ENCODE measurements at regions not wholly inside any gene's neighbourhood (a gene's known extent, or its start where the extent isn't known, plus 50 kb on each side); places are given as distances from the start of the nearest gene placed in this dataset.

- DNase-seq (ENCODE audit: low read depth) (peak; percentile 81), FAIRE-seq (peak; percentile 99)
- TF ChIP-seq CTCF (IDR thresholded peaks at IDR 0.05; ENCODE audit: insufficient read depth, low read length, severe bottlenecking), result peak; percentile 34
- Histone ChIP-seq H3K36me3 (ENCODE audit: control insufficient read depth, insufficient read depth, low read length) (no peaks in the 10 kb centered on the region), H3K4me3 (ENCODE audit: low read depth, low read length) (no peak overlapping the region), H3K27me3 (ENCODE audit: control insufficient read depth, insufficient read depth, low read length) (no peaks in the 10 kb centered on the region)
These were observed 58.7 kb upstream of the TGM3 start for GRCh38 chr20:2237059-2237458.

GRCh38 chr20:2238601-2239000, 57.2 kb upstream of the TGM3 start:
- FAIRE-seq, result no peak
- Histone ChIP-seq H3K4me3 (ENCODE audit: low read depth, low read length) (no peak overlapping the region), H3K36me3 (ENCODE audit: control insufficient read depth, insufficient read depth, low read length) (no peaks in the 10 kb centered on the region)

GRCh38 chr20:2240835-2241234, 55.0 kb upstream of the TGM3 start:
- Histone ChIP-seq H3K4me3 (ENCODE audit: low read depth, low read length) (no peak overlapping the region), H3K27me3 (ENCODE audit: control insufficient read depth, insufficient read depth, low read length) (peaks cover 6% of the 10 kb centered on the region), H3K36me3 (ENCODE audit: control insufficient read depth, insufficient read depth, low read length) (no peaks in the 10 kb centered on the region)
- FAIRE-seq (no peak), DNase-seq (ENCODE audit: low read depth) (no peak)
- no peak for TF ChIP-seq CTCF (IDR thresholded peaks at IDR 0.05; ENCODE audit: insufficient read depth, low read length, severe bottlenecking)

More at GRCh38 chr20:2238601-2239000, 57.2 kb upstream of the TGM3 start:
- TF ChIP-seq CTCF (IDR thresholded peaks at IDR 0.05; ENCODE audit: insufficient read depth, low read length, severe bottlenecking), result no peak
- DNase-seq (ENCODE audit: low read depth), result no peak
- no peaks in the 10 kb centered on the region for H3K27me3 ChIP-seq (ENCODE audit: control insufficient read depth, insufficient read depth, low read length)

GRCh38 chr20:2242678-2243077, 53.1 kb upstream of the TGM3 start:
- no peak for TF ChIP-seq CTCF (IDR thresholded peaks at IDR 0.05; ENCODE audit: insufficient read depth, low read length, severe bottlenecking)
- DNase-seq (ENCODE audit: low read depth) (no peak), FAIRE-seq (no peak)
- Histone ChIP-seq H3K36me3 (ENCODE audit: control insufficient read depth, insufficient read depth, low read length) (no peaks in the 10 kb centered on the region), H3K27me3 (ENCODE audit: control insufficient read depth, insufficient read depth, low read length) (peaks cover 6% of the 10 kb centered on the region), H3K4me3 (ENCODE audit: low read depth, low read length) (no peak overlapping the region)

- Histone ChIP-seq H3K4me3 (ENCODE audit: low read depth, low read length) (no peak overlapping the region), H3K27me3 (ENCODE audit: control insufficient read depth, insufficient read depth, low read length) (peaks cover 6% of the 10 kb centered on the region), H3K36me3 (ENCODE audit: control insufficient read depth, insufficient read depth, low read length) (no peaks in the 10 kb centered on the region)
- FAIRE-seq, result no peak
- no peak for DNase-seq (ENCODE audit: low read depth)
- no peak for TF ChIP-seq CTCF (IDR thresholded peaks at IDR 0.05; ENCODE audit: insufficient read depth, low read length, severe bottlenecking)
These were observed 51.3 kb upstream of the TGM3 start for GRCh38 chr20:2244523-2244922.

GRCh38 chr20:2244993-2245392, 50.8 kb upstream of the TGM3 start:
- peaks cover 6% of the 10 kb centered on the region for H3K27me3 ChIP-seq (ENCODE audit: control insufficient read depth, insufficient read depth, low read length)
- TF ChIP-seq CTCF (IDR thresholded peaks at IDR 0.05; ENCODE audit: insufficient read depth, low read length, severe bottlenecking), result no peak
- peak; percentile 73 for FAIRE-seq

More at GRCh38 chr20:2244993-2245392, 50.8 kb upstream of the TGM3 start:
- H3K4me3 ChIP-seq (ENCODE audit: low read depth, low read length), result no peak overlapping the region
- DNase-seq (ENCODE audit: low read depth), result no peak
- H3K36me3 ChIP-seq (ENCODE audit: control insufficient read depth, insufficient read depth, low read length), result no peaks in the 10 kb centered on the region
